WTC11 (cell line): ENCODE measurements at regions not wholly inside any gene's neighbourhood (a gene's known extent, or its start where the extent isn't known, plus 50 kb on each side); places are given as distances from the start of the nearest gene placed in this dataset.

Source experiments
- ATAC-seq: fragments of 200-7000 bp; cut with Tn5 transposase; 2 replicates; pipeline ENCODE4 v1.10.0; 2021; ENCODE audit warnings: mild to moderate bottlenecking, moderate library complexity
- CTCF ChIA-PET: fragments of 300-600 bp; sonication (Branson Sonifier 250); formaldehyde crosslinking; loops from one replicate; lab custom pipeline; 2021; ENCODE audit warnings: antibody characterized with exemption; lab: Charles Lee
- POLR2A ChIA-PET: fragments of 350-600 bp; sonication (Branson Sonifier 250); formaldehyde crosslinking; loops from one replicate; lab custom pipeline; 2021; ENCODE audit warnings: antibody characterized with exemption; lab: Charles Lee
- DNase-seq: peaks from one replicate; pipeline ENCODE4 v3.0.0; 2021; ENCODE audit warnings: low spot score
- H3K27ac Mint-ChIP-seq: 2 replicates; pipeline ENCODE4 v1.8.0; 2021; ENCODE audit warnings: mixed read lengths
- H3K27me3 Mint-ChIP-seq: 2 replicates; pipeline ENCODE4 v1.8.0; 2021; ENCODE audit warnings: low read depth, mild to moderate bottlenecking, moderate library complexity, mixed read lengths
- H3K36me3 Mint-ChIP-seq: 2 replicates; pipeline ENCODE4 v1.8.0; 2021; ENCODE audit warnings: mixed read lengths
- H3K4me1 Mint-ChIP-seq: 2 replicates; pipeline ENCODE4 v1.8.0; 2022; ENCODE audit warnings: mixed read lengths
- H3K4me3 Mint-ChIP-seq: 2 replicates; pipeline ENCODE4 v1.8.0; 2021; ENCODE audit warnings: mild to moderate bottlenecking, moderate library complexity, mixed read lengths
- H3K9me3 Mint-ChIP-seq: 2 replicates; pipeline ENCODE4 v1.8.0; 2021; ENCODE audit warnings: mixed read lengths
- PRRX2 ChIP-seq: fragments of 250-450 bp; sonication (Bioruptor Pico); IDR thresholded peaks from 2 replicates; pipeline ENCODE4 v1.8.0; 2021; ENCODE audit warnings: mild to moderate bottlenecking
- TP53 ChIP-seq: sonication (generic); formaldehyde crosslinking; IDR thresholded peaks from 2 replicates; pipeline ENCODE4 v1.8.1; 2023; ENCODE audit warnings: mild to moderate bottlenecking, missing genetic modification reagents
- TF ChIP-seq, protein P1 (sequence below): fragments of 250-450 bp; sonication (Bioruptor Pico); IDR thresholded peaks from 2 replicates; pipeline ENCODE4 v1.9.0; 2021; ENCODE audit warnings: mild to moderate bottlenecking, borderline replicate concordance
- TF ChIP-seq, protein P2 (sequence below): fragments of 200-600 bp; IDR thresholded peaks from 2 replicates; pipeline ENCODE4 v1.8.0; 2022; ENCODE audit warnings: antibody characterized with exemption
- TF ChIP-seq, protein P3 (sequence below): sonication (generic); formaldehyde crosslinking; conservative IDR thresholded peaks from 2 replicates; pipeline ENCODE4 v1.8.1; 2023; ENCODE audit warnings: mild to moderate bottlenecking, low read depth, missing genetic modification reagents, moderate library complexity
- TF ChIP-seq, protein P4 (sequence below): sonication (generic); formaldehyde crosslinking; IDR thresholded peaks from 2 replicates; pipeline ENCODE4 v1.8.0; 2022; ENCODE audit warnings: missing genetic modification reagents

DNA sequence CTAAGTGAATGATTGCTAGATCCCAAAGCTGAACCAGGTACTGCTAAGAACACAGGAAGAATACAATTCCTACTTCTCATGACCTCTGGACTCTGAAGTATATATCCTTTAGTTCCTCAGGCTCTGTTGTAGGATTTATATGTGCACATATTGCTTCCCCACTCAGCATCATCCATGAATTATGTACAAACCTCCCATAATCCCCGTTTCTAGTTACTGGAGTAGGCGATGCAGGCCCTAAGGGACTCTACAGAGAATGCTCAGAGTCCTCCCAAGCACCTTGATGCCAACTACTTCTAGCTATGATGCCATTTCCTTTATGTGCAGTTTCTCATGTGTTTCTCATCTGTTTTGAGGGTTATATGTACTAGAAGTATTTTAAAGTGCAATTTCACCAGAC, 154.9 kb upstream of the EPHA7 start (continued):
- TF ChIP-seq, protein P1, sequence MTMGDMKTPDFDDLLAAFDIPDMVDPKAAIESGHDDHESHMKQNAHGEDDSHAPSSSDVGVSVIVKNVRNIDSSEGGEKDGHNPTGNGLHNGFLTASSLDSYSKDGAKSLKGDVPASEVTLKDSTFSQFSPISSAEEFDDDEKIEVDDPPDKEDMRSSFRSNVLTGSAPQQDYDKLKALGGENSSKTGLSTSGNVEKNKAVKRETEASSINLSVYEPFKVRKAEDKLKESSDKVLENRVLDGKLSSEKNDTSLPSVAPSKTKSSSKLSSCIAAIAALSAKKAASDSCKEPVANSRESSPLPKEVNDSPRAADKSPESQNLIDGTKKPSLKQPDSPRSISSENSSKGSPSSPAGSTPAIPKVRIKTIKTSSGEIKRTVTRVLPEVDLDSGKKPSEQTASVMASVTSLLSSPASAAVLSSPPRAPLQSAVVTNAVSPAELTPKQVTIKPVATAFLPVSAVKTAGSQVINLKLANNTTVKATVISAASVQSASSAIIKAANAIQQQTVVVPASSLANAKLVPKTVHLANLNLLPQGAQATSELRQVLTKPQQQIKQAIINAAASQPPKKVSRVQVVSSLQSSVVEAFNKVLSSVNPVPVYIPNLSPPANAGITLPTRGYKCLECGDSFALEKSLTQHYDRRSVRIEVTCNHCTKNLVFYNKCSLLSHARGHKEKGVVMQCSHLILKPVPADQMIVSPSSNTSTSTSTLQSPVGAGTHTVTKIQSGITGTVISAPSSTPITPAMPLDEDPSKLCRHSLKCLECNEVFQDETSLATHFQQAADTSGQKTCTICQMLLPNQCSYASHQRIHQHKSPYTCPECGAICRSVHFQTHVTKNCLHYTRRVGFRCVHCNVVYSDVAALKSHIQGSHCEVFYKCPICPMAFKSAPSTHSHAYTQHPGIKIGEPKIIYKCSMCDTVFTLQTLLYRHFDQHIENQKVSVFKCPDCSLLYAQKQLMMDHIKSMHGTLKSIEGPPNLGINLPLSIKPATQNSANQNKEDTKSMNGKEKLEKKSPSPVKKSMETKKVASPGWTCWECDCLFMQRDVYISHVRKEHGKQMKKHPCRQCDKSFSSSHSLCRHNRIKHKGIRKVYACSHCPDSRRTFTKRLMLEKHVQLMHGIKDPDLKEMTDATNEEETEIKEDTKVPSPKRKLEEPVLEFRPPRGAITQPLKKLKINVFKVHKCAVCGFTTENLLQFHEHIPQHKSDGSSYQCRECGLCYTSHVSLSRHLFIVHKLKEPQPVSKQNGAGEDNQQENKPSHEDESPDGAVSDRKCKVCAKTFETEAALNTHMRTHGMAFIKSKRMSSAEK (CRISPR knock-in tag): no peak

DNA sequence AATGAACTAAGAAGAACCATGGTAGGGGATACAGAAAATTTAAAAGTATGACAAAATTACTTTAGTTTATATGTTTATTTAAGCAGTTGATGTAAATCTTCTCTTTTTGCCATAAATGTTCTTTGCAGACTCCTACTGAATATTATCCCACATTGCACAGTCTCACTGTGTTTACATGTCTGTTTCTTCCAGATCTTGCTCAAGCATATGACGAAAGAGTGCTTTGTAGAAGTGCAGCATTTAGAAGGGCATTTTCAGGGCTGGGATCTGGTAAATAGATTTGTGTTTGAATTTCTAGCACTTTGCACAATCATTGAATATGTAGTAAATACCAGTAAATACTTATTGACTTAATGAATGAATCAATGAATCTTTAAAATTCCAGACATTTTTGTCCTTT, 152.0 kb upstream of the EPHA7 start:
- H3K36me3 Mint-ChIP-seq: no peaks in the 10 kb centered on the region
- H3K9me3 Mint-ChIP-seq: no peaks in the 10 kb centered on the region
- no peaks in the 10 kb centered on the region for H3K27me3 Mint-ChIP-seq
- ChIA-PET POLR2A (no interaction called here), CTCF (no interaction called here)
- no peaks in the 10 kb centered on the region for H3K4me1 Mint-ChIP-seq
- DNase-seq (no peak), ATAC-seq (no peak)
- H3K27ac Mint-ChIP-seq: no peak overlapping the region
- TF ChIP-seq, protein P2, sequence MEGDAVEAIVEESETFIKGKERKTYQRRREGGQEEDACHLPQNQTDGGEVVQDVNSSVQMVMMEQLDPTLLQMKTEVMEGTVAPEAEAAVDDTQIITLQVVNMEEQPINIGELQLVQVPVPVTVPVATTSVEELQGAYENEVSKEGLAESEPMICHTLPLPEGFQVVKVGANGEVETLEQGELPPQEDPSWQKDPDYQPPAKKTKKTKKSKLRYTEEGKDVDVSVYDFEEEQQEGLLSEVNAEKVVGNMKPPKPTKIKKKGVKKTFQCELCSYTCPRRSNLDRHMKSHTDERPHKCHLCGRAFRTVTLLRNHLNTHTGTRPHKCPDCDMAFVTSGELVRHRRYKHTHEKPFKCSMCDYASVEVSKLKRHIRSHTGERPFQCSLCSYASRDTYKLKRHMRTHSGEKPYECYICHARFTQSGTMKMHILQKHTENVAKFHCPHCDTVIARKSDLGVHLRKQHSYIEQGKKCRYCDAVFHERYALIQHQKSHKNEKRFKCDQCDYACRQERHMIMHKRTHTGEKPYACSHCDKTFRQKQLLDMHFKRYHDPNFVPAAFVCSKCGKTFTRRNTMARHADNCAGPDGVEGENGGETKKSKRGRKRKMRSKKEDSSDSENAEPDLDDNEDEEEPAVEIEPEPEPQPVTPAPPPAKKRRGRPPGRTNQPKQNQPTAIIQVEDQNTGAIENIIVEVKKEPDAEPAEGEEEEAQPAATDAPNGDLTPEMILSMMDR: no peak
- TF ChIP-seq, protein P1 (CRISPR knock-in tag): no peak
- TF ChIP-seq, protein P3, sequence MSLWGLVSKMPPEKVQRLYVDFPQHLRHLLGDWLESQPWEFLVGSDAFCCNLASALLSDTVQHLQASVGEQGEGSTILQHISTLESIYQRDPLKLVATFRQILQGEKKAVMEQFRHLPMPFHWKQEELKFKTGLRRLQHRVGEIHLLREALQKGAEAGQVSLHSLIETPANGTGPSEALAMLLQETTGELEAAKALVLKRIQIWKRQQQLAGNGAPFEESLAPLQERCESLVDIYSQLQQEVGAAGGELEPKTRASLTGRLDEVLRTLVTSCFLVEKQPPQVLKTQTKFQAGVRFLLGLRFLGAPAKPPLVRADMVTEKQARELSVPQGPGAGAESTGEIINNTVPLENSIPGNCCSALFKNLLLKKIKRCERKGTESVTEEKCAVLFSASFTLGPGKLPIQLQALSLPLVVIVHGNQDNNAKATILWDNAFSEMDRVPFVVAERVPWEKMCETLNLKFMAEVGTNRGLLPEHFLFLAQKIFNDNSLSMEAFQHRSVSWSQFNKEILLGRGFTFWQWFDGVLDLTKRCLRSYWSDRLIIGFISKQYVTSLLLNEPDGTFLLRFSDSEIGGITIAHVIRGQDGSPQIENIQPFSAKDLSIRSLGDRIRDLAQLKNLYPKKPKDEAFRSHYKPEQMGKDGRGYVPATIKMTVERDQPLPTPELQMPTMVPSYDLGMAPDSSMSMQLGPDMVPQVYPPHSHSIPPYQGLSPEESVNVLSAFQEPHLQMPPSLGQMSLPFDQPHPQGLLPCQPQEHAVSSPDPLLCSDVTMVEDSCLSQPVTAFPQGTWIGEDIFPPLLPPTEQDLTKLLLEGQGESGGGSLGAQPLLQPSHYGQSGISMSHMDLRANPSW: no peak
- TF ChIP-seq TP53 (CRISPR knock-in tag) (no peak), PRRX2 (CRISPR knock-in tag) (no peak)
- TF ChIP-seq, protein P4, sequence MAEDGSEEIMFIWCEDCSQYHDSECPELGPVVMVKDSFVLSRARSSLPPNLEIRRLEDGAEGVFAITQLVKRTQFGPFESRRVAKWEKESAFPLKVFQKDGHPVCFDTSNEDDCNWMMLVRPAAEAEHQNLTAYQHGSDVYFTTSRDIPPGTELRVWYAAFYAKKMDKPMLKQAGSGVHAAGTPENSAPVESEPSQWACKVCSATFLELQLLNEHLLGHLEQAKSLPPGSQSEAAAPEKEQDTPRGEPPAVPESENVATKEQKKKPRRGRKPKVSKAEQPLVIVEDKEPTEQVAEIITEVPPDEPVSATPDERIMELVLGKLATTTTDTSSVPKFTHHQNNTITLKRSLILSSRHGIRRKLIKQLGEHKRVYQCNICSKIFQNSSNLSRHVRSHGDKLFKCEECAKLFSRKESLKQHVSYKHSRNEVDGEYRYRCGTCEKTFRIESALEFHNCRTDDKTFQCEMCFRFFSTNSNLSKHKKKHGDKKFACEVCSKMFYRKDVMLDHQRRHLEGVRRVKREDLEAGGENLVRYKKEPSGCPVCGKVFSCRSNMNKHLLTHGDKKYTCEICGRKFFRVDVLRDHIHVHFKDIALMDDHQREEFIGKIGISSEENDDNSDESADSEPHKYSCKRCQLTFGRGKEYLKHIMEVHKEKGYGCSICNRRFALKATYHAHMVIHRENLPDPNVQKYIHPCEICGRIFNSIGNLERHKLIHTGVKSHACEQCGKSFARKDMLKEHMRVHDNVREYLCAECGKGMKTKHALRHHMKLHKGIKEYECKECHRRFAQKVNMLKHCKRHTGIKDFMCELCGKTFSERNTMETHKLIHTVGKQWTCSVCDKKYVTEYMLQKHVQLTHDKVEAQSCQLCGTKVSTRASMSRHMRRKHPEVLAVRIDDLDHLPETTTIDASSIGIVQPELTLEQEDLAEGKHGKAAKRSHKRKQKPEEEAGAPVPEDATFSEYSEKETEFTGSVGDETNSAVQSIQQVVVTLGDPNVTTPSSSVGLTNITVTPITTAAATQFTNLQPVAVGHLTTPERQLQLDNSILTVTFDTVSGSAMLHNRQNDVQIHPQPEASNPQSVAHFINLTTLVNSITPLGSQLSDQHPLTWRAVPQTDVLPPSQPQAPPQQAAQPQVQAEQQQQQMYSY (CRISPR knock-in tag): no peak
- no peak overlapping the region for H3K4me3 Mint-ChIP-seq
